SK-N-MC (cell line): ENCODE measurements at regions not wholly inside any gene's neighbourhood (a gene's known extent, or its start where the extent isn't known, plus 50 kb on each side); places are given as distances from the start of the nearest gene placed in this dataset.

Experiments used
- EZH2 ChIP-seq: fragments of 200-600 bp; sonication (generic); IDR thresholded peaks from one replicate; pipeline ENCODE4 v1.6.1; 2017; ENCODE audit warnings: antibody characterized with exemption
- FOXP2 ChIP-seq: optimal IDR thresholded peaks from 2 replicates; pipeline ENCODE3; 2011; ENCODE audit warnings: mild to moderate bottlenecking, moderate library complexity; ENCODE audit not compliant: insufficient read depth; ENCODE audit errors: extremely low read length, control extremely low read depth
- POLR2AphosphoS5 ChIP-seq: IDR thresholded peaks from 2 replicates; pipeline ENCODE4 v1.6.1; 2012; ENCODE audit warnings: mild to moderate bottlenecking, low read depth, low read length, borderline replicate concordance

GRCh38 chr14:99347561-99347960 lies 75.6 kb upstream of the BCL11B start:
- TF ChIP-seq EZH2: no peak
- TF ChIP-seq FOXP2: no peak
- TF ChIP-seq POLR2AphosphoS5: no peak
